ENCODE measurements at regions not wholly inside any gene's neighbourhood (a gene's known extent, or its start where the extent isn't known, plus 50 kb on each side); places are given as distances from the start of the nearest gene placed in this dataset.

DNA sequence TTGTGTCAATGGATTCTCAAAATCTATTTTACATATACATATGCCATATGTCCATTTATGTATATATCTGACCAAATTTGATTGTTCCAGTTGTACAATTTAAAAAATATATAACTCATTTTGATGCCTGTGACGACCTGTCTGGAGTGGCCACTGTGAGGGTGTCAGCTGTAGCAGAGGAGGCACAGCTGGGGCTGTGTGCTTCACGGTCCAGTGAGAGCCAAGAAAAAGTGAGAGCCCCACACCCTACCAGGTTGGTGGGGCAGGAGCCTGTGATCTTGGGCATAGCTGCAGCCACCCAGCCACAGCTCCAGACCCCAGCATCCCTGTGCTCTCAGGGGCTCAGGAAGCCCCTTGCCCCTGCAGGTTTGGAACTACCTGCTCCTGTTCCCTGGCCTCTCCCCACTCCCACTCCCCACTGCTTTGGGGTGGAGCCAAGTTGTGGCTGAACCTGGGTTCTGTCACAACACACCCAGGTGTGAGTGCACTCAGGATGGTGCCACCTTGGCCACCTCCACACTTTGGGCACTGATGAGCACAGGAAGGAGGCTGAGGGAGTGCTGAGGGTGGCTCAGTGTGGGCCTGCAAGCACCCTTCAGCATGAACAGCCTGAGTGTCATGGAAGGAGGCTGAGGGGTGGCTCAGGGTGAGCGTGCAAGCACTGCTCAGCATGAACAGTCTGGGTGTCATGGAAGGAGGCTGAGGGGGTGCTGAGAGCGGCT, 161.1 kb upstream of the ROBO1 start:
- DNase-seq (ENCODE audit: low read depth in 4 of 4, low spot score in 3 of 4), result no peak

DNA sequence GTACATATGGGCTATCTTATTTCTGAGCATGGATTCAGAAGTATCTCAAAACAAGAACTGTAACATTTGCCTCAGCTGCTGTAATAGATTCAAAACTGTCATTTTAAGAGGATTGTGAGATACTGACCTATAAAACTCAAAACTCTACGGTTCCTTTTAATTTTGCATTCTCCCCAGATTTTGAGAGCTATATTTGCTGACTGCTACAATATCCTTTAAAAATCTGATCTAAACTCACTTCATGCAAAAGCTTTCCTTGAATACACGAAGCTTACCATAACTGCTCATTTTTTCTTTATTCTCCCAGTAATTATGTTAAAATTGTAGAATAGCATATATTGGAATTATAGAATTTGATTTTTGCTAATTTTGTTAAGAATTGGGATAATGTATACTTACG, 158.7 kb upstream of the ROBO1 start:
- DNase-seq (ENCODE audit: low read depth in 4 of 4, low spot score in 3 of 4), result no peak

DNA sequence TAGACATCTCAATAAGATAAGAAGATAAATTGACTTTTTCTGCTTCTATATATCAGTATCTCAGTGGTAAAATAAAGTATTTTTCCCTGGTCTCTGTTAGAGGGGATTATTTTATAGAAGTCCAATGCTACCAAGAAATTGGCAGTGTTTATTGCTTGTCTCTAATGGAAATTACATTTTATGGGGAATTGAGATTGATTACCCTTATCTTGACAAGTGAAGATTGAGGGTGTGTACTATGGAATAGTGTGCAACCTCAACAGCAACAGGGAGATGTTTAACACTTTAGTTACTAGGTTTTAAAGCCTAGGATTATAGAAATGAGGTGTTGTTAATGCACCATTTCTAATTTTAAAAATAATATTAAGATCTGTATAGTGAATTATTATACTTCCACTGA, 154.8 kb upstream of the ROBO1 start:
- no peak for DNase-seq (ENCODE audit: low read depth in 4 of 4, low spot score in 3 of 4)

DNA sequence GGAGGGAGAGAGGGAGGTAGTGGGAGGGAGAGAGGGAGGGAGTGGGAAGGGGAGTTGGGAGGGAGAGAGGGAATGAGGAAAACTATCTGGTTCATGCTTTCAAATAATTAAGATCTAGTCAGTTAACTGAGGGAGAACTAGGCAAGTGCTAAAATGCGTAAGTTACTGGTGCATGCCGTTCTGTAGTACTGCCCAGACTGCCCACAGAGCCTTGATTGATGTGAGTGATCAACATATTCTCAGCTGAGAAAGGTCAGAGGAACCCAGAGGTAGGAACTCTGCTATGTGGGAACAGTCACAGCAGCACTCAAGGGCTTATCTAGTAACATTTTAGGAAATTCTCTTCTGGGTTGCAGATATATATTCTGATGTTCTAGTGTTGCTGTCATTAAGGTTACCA, 149.8 kb upstream of the ROBO1 start:
- no peak for DNase-seq (ENCODE audit: low read depth in 4 of 4, low spot score in 3 of 4)

DNA sequence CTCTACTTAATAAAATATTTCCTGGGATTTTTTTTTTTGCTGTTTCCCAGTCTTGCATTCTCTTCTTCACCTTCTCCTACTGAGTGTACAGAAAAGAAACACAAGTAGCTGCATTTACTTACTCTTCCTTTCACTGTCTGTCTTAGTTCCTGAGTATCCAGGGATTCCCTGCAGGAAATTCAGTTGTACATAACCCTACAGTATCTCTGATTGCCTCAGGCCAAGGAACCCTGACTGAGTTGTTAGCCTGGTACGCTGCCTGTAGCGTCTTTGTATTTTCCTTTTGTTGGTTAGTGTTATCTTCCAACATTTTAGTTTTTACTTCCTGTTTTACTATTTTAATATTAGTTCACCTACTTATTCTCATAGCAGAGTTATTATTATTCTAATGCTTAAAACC, 142.5 kb upstream of the ROBO1 start:
- DNase-seq (ENCODE audit: low read depth in 4 of 4, low spot score in 3 of 4), result no peak

DNA sequence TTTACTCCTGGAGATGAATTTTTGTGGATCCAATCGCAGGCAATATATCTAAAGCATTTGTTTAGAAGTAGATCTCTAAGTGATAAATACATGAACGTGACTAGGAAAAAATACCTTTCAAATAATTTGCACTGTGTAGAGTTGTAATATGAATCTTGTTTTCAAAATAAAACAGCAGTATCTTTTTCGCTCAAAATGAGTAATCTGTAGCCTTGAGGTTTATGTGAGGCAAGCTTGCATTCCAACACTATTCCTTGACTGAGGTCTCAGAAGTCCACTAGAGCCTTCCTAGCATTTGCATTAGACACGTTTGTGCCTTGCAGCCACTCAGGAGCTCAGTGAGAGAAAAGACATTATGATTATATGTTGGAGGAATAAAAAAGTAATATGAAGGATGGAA, 138.3 kb upstream of the ROBO1 start:
- DNase-seq (ENCODE audit: low read depth in 4 of 4, low spot score in 3 of 4), result no peak

DNA sequence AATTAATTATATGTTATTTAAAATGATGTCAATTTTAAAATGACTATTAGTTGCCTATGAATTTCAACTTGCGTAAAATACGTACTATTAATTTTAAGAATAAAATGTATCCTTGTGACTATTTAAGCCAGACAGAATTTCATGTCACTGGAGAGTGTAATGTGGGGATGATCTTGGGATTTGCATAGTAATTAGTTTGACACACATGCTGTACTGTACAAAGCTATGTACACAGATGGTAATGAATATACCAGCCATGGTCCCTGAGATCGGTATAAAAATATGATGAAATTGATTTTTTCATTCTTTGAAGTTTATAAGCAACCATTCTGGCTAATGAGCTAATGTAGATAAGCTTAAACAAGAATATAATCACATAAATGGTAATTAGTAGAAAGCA, 134.4 kb upstream of the ROBO1 start:
- DNase-seq (ENCODE audit: low read depth in 4 of 4, low spot score in 3 of 4), result no peak

DNA sequence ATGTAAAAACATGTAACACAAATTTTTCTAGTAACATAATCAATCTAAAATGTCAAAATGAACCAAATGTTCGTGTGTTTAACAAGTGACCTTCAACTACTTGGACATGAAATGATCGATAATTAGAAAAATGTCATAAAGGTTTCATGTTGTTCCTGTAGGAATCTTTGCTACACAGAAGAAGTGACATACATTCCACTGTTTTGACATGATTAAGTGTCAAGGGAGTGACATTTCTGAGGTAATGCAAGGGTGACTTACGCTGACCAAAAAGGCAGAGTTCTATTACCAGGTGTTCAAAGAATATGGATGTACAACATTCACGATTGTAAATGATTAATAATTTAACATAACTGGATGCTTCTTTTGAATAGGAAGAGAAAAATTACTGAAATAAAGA, 131.1 kb upstream of the ROBO1 start:
- DNase-seq (ENCODE audit: low read depth in 4 of 4, low spot score in 3 of 4), result no peak

DNA sequence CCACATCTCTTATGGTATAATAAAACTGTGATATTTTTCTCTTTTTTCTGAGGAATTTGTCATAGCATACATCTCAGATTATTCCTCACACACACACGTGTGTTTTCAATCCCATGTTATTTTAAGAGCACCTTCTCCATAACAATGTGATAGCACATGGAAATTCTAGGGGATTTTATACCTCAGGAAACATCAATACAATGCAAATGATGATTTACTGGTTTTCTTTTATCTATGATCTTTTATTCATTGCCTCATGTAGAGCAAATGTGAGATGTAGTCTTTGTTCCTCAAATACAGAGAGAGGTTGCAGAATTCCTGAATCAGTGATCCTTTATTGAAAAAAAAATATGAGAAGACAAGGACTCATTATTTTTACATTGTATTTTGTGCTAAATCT, 128.3 kb upstream of the ROBO1 start:
- no peak for DNase-seq (ENCODE audit: low read depth in 4 of 4, low spot score in 3 of 4)

DNA sequence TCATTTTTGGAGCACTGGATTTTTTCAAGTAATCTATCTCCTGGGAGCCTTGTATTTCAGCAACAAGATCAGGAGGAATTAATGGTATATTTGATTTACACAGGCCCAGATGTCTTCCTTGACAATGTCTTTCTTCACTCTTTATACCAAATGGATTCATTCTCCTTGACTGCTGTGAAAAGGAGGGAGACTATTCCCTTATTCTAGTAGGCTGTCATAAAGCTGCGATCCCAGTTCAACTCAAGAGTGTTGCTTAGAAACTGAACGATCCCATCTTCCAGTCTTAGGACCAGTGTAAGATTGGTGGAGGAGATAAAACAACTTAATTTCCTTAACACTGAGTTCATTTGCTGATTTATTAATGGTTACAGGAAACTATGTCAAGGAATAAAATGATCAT, 119.4 kb upstream of the ROBO1 start:
- DNase-seq (ENCODE audit: low read depth in 4 of 4, low spot score in 3 of 4), result no peak

DNA sequence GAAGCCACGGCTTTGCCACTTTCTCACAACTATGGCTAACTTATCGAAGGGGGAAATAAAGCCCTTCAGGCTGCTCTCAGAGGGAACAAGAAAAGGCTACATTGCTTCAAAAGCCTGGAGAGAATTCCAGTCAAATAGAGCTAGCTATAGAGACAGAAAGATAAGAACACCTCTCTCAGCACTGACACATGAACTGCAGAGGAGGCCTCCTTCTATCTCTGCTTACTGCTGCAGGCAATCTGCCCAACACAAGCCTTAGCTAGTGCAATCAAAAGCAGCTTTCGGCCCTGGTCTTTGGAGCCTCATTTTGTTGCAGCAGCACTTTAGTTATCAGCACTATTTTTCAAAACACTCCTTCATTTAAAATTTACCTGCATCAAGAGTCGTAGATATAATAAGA, 118.4 kb upstream of the ROBO1 start:
- DNase-seq (ENCODE audit: low read depth in 4 of 4, low spot score in 3 of 4), result no peak

DNA sequence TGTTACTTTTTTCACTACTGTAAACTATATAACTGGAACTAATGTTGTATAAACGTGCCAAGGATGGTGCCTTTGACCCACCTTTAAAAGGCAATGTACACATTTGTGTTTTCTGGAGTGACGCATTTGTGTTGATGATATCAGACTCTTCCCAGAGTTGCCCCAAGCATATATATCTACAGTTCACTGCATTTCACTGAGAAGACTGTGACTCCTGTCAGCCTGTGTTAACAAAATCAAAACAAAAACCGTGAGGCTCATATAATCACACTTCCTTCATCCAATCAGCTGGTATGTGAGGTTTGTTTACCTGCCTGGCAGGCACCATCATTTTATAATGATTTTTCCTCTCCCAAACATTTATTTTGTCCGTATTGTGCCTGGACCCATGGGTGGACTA, 117.6 kb upstream of the ROBO1 start:
- DNase-seq (ENCODE audit: low read depth in 4 of 4, low spot score in 3 of 4), result no peak

DNA sequence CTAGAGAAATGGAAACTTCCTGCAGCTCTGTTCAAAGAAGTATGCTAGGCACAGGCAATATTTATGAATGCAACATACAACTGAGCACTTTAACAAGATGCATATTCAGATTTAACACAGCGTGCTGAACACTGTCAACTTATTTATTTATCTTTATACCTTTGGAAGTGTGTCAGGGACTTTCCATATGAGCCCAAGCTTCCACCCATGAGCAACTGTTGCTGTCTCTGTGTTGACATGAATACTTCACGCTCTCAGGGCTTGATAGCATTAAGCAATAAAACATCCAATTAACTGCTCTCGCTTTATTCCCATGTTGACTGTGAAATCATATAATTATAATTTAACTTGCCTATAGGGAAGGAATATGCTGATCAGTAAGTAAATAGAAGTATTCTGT, 116.6 kb upstream of the ROBO1 start:
- DNase-seq (ENCODE audit: low read depth in 4 of 4, low spot score in 3 of 4), result no peak

DNA sequence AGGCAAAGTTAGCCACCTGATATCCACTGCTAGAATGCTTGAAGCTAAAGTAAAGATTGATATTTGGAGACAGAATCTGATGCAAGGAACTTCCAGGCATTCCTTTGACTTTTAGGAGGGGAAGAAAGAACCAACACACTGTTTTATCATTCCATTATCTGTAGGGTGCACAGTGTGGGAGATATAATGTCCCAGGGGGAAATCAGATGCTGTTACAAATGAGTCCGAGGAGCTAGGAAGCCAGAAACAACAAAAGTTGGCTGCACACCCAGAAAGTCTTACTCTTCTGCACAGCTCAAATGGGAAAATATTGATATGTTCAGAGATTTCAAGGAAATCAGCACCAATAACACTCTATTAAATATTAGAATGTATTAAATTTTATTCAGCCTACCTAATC, 113.6 kb upstream of the ROBO1 start:
- no peak for DNase-seq (ENCODE audit: low read depth in 4 of 4, low spot score in 3 of 4)

DNA sequence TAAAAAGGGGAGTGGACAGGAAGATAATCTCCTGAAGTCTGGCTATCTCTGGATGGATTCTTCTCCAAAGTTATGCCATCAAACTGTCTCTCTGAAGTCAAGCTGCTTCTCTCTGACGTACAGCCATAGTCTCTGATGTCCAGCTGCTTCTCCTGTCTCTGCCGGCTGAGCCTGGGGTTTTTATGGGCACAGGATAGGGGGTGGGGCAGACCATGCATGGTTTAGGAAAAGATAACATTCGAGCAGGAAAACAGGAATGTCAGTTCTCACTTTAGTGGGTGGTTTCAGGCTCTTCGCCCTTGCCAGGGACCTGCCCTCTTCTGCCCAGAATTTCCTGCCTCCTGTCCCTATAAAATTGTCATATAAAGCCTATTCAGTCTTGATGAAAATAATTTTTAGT, 110.9 kb upstream of the ROBO1 start:
- DNase-seq (ENCODE audit: low read depth in 4 of 4, low spot score in 3 of 4), result no peak

DNA sequence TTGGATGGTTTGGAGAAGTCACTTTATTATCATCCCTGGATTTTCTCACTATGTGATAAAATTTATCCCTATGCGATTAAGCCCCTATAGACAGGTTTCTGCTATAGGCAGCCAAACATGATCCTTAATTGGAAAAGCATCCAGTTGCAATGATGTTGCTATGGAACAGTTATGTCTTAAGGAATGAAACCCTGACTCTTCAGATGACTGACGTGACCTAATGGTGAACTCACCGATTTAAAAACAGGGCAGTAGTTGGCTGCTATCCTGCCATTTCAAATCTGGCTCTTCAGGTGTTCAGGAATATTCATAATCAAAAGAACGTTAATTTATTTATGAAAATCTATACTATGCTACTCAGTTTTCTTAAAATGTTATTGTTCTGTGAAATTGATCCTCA, 106.8 kb upstream of the ROBO1 start:
- no peak for DNase-seq (ENCODE audit: low read depth in 4 of 4, low spot score in 3 of 4)

DNA sequence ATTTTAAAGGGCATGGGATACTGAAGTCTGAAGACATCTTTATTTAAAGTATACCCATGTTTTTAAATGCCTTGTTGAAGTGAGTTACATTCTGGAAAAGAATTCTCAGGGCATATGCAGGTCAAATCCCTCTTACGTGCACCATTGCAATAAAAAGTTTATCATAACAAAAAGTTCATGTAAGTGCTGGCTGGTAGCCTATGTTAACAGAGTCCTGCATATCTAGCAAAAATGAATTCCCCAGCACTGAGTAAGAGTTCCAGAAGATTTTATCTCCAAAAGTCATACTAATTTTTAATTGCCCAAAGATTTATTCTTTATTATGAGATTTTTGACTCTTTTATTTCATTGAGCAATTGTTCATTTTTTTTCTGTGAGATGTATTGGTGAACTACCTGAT, 104.7 kb upstream of the ROBO1 start:
- peak in 1 of 4 donors; percentile 6 for DNase-seq (ENCODE audit: low read depth in 4 of 4, low spot score in 3 of 4)

DNA sequence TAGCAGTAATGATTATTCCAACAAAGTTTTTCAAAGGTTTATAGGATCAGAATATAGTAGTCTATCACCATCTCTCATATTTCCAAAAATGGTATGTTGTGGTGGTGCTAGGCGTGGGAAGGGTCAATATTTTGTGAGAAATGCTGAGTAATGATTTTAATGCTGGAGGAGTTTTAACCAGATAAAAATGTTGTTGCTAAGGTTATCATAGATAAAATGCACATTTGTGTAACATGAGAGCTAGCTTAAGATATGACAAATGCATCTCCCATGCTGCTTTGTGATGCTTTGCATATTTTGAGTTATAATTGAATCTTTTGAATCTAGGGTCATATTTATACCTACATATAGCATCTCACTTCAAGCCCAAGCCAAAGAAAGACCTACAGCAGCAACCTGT, 103.9 kb upstream of the ROBO1 start:
- no peak for DNase-seq (ENCODE audit: low read depth in 4 of 4, low spot score in 3 of 4)

DNA sequence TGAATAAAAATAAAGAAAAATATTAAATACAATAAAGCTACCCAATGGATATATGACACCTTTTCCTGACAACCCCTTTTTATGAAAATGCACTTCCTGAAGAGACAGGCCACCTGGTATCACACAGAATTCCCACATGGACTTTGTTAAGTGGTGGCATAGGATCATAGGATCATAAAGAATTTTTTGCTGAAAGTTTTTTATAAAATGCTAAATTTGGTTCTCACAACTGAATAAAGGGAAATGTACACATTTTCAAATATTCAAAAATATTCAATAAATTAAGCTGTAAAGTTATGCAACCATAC, 102.5 kb upstream of the ROBO1 start:
- DNase-seq (ENCODE audit: low read depth in 4 of 4, low spot score in 3 of 4), result no peak

DNA sequence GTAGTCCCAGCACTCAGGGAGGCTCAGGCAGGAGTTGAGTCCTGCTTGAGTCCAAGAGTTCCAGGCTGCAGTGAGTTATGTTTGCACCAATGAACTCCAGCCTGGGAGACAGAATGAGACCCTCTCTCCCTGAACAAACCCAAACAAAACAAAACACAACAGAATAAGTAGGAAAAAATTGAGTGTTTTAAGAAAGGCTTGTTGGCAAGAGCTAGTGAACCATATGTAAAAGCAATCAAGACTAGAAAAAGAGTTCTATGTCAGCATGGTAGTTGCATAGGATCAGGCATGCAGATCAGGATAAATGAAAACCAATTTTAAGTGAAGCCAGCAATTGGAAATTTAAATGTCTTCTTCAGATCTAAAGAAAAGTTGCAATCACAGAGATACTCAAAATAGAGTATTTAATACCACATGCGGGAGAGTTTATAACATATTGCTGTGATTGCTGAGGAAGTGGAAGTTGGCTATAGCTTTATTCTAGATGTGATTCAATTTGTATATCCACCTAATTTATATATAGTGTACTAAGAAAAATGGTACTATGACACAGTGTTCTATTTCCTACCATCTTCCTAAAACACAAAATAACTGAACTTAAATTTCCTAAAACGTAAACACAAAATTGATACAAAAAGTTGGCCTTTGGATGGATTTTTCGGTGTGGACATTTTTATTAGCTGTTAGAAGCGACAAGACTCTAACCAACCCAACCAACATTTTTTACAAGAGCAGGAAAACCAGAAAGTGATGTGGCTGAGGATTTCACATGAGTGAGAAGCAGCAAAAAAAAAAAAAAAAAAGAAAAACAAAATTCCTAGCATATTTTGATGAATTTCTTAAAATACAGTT, 101.9 kb upstream of the ROBO1 start:
- DNase-seq (ENCODE audit: low read depth in 4 of 4, low spot score in 3 of 4), result no peak

DNA sequence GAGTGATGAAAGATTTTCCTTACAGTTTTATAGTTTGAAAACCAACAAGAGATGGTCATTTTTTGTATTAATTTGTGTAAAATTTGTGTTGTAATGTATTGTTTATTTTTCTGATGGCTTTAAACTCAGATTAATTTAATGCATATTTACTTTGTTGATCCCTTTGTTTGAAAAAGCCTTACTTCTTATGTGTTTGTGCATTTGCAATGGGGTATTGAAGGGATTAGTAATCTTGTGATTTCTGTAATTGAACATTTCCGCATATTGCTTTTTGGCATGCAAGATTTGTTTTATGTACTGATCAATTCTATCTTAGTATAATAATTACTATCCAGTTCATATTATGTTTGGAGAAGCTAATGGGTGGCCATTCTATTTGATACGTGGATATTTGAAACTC, 98.4 kb upstream of the ROBO1 start:
- DNase-seq (ENCODE audit: low read depth in 4 of 4, low spot score in 3 of 4), result no peak

DNA sequence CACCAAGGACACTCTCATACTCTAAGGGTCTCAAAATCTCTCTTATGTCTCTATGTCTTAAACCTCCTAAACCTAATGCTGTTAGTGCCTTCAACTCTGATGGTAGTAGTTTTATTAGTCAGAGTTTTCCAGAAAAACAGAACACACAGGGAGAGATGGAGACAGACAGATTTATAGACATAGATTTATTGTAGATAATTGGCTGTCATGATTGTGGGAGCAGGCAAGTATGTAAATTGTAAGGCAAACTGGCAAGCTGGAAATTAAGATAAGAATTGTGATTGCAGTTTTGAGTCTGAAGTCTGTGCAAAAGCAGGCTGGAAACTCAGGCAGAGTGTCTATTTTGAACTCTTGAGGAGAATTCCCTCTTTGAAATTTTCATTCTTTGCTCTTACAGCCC, 96.3 kb upstream of the ROBO1 start:
- DNase-seq (ENCODE audit: low read depth in 4 of 4, low spot score in 3 of 4), result no peak

DNA sequence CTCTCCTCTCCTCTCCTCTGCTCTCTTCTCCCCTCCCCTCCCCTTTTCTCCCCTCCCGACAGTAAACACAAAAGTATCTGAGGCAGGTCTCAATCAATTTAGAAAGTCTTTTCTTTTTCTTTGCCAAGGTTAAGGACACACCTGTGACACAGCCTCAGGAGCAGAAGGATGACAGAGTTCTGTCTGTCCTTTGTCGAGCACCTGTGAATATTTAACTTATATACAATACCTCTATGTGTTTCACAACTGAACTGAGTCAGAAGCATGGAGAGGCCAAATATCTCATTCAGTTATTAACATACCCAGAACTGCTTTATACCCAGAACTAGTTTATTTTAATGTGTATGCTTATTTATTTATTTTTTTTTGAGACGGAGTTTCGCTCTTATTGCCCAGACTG, 81.1 kb upstream of the ROBO1 start:
- no peak for DNase-seq (ENCODE audit: low read depth in 4 of 4, low spot score in 3 of 4)

All from left renal pelvis (tissue), 4 donors.